HG03565 (cell line): ENCODE measurements at regions not wholly inside any gene's neighbourhood (a gene's known extent, or its start where the extent isn't known, plus 50 kb on each side); places are given as distances from the start of the nearest gene placed in this dataset.

Source experiments
- ATAC-seq: cut with Tn5 transposase; IDR thresholded peaks from one replicate; pipeline ENCODE4 v1.9.1; 2021; ENCODE audit warnings: mild to moderate bottlenecking, moderate library complexity; ENCODE audit not compliant: unreplicated experiment

DNA sequence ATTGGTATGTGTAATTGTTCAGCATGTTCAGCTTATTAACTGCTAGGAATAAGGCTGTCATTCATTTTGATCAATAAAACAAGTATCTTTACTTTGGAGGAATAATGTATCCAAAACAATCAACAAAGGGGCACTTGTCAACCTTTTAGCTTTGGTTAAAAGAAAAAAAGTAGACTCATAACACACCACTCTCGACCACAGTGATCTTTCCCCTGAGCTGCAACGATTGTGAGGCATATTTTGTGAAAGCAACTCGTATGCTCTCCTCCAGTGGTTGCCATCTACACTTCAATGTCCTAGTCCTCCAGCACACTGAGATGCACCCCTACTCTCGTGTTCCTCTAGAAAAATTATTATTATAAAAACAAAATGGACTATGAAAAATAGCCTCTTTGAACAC is 60.1 kb upstream of the PDE7B start:
- ATAC-seq, result no peak

- no peak for ATAC-seq
Observed at GRCh38 chr6:135796643-135797305, 54.7 kb upstream of the PDE7B start.

GRCh38 chr6:135797361-135797760 is 54.1 kb upstream of the PDE7B start:
- ATAC-seq, result no peak

DNA sequence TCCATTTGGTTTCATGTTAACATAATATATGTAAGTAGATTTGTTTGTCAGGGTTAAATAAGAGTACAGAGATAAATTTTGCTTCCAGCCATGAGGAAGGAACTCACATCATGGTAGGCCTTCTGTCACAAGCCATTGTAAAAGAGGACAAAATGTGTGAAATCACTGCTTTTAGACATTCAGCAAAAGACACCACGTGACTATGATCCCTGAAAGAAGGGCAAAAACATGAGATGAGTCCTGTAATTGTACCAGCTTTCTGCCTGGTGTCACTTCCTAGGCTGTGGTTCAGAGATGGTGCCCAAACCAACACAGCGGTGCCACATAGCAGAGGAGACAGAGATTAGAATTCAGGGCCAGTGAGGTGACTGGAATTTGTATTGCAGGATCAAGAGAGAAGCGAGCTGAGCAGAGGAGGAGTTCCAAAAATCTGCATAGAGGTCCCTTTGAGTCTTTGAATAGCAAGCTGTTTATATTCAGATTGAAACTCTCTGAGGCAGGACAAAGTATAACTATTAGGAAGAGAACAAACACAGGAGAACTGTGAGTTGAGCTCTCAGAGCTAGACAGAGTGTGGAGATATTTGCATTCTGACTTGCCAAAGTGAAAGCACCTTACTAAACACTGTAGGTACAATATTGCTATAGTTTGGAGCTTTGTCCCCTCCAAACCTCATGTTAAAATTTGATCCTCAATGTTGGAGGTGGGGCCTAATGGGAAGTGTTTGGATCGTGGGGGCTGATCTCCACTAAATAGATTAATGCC is 52.6 kb upstream of the PDE7B start:
- ATAC-seq, result no peak
